Stimulated activated naive CD8-positive, alpha-beta T cell treated with anti-CD3 and anti-CD28 coated beads, Interleukin-15, Interleukin-2, amounts not matched to agents 100 U/mL and 50 U/mL, for 24 hours (primary cell): ENCODE measurements at regions not wholly inside any gene's neighbourhood (a gene's known extent, or its start where the extent isn't known, plus 50 kb on each side); places are given as distances from the start of the nearest gene placed in this dataset.
"Not testable (repeated sequence)": the region's sequence is repeated elsewhere in the genome, so short reads cannot be mapped to it uniquely, and the experiment has no call there.

Source experiments
- ATAC-seq: fragments of 150-1000 bp; cut with Tn5 transposase; one replicate; pipeline ENCODE4 v1.10.0; 2021
- DNase-seq: peaks from one replicate; pipeline ENCODE4 v3.0.0; 2021

- DNase-seq, result no peak
Measured at GRCh38 chr4:72770708-72771107, 201.7 kb upstream of the ADAMTS3 start.

GRCh38 chr4:72768364-72768763 lies 199.3 kb upstream of the ADAMTS3 start:
- no peak for ATAC-seq
- no peak for DNase-seq

More at GRCh38 chr4:72770708-72771107, 201.7 kb upstream of the ADAMTS3 start:
- no peak for ATAC-seq

- DNase-seq (no peak), ATAC-seq (no peak)
Measured at GRCh38 chr4:72767618-72768302, 198.7 kb upstream of the ADAMTS3 start.

- DNase-seq, ATAC-seq: not testable (repeated sequence)
Measured at GRCh38 chr4:72765788-72766187, 196.8 kb upstream of the ADAMTS3 start.

- no peak for ATAC-seq
- no peak for DNase-seq
Measured at GRCh38 chr4:72761368-72762038, 192.5 kb upstream of the ADAMTS3 start.

- DNase-seq, ATAC-seq: not testable (repeated sequence)
Measured at GRCh38 chr4:72753414-72753813, 184.4 kb upstream of the ADAMTS3 start.

- no peak for ATAC-seq
- DNase-seq, result no peak
Measured at GRCh38 chr4:72744103-72744725, 175.2 kb upstream of the ADAMTS3 start.

- DNase-seq, result no peak
Measured at GRCh38 chr4:72743078-72743477, 174.1 kb upstream of the ADAMTS3 start.

GRCh38 chr4:72715299-72715698 lies 146.3 kb upstream of the ADAMTS3 start:
- DNase-seq (no peak), ATAC-seq (no peak)

More at GRCh38 chr4:72743078-72743477, 174.1 kb upstream of the ADAMTS3 start:
- no peak for ATAC-seq

- DNase-seq (no peak), ATAC-seq (no peak)
Measured at GRCh38 chr4:72714482-72715279, 145.7 kb upstream of the ADAMTS3 start.

GRCh38 chr4:72712997-72713396 lies 144.0 kb upstream of the ADAMTS3 start:
- no peak for DNase-seq
- no peak for ATAC-seq

- no peak for DNase-seq
- ATAC-seq, result no peak
Measured at GRCh38 chr4:72709475-72709874, 140.5 kb upstream of the ADAMTS3 start.

GRCh38 chr4:72706684-72707083 lies 137.7 kb upstream of the ADAMTS3 start:
- ATAC-seq (no peak), DNase-seq (no peak)

GRCh38 chr4:72704925-72705640 lies 136.1 kb upstream of the ADAMTS3 start:
- DNase-seq, result not testable (repeated sequence)

GRCh38 chr4:72702948-72703347 lies 133.9 kb upstream of the ADAMTS3 start:
- no peak for DNase-seq
- ATAC-seq, result peak; percentile 23

More at GRCh38 chr4:72704925-72705640, 136.1 kb upstream of the ADAMTS3 start:
- ATAC-seq, result not testable (repeated sequence)

GRCh38 chr4:72701987-72702819 lies 133.2 kb upstream of the ADAMTS3 start:
- no peak for ATAC-seq
- DNase-seq, result peak; percentile 27

GRCh38 chr4:72690771-72691170 lies 121.8 kb upstream of the ADAMTS3 start:
- no peak for DNase-seq
- ATAC-seq, result no peak

GRCh38 chr4:72689923-72690322 lies 120.9 kb upstream of the ADAMTS3 start:
- ATAC-seq, result no peak
- DNase-seq, result no peak

- not testable (repeated sequence) for ATAC-seq
Measured at GRCh38 chr4:72686390-72686789, 117.4 kb upstream of the ADAMTS3 start.

GRCh38 chr4:72679666-72680065 lies 110.6 kb upstream of the ADAMTS3 start:
- ATAC-seq (no peak), DNase-seq (no peak)

More at GRCh38 chr4:72686390-72686789, 117.4 kb upstream of the ADAMTS3 start:
- not testable (repeated sequence) for DNase-seq

- DNase-seq (no peak), ATAC-seq (no peak)
Measured at GRCh38 chr4:72677886-72678285, 108.9 kb upstream of the ADAMTS3 start.
